GM19238 (cell line): ENCODE measurements at regions not wholly inside any gene's neighbourhood (a gene's known extent, or its start where the extent isn't known, plus 50 kb on each side); places are given as distances from the start of the nearest gene placed in this dataset.
"Not testable (repeated sequence)": the region's sequence is repeated elsewhere in the genome, so short reads cannot be mapped to it uniquely, and the experiment has no call there.

Source experiments
- DNase-seq: peaks from one replicate; pipeline ENCODE4 v3.0.0; 2011; ENCODE audit warnings: low spot score; ENCODE audit not compliant: insufficient read length

- no peak for DNase-seq
Observed at GRCh38 chr22:27307545-27308247, 493.9 kb downstream of the MN1 start.

GRCh38 chr22:27308513-27308912 lies 493.0 kb downstream of the MN1 start:
- DNase-seq = no peak

DNA sequence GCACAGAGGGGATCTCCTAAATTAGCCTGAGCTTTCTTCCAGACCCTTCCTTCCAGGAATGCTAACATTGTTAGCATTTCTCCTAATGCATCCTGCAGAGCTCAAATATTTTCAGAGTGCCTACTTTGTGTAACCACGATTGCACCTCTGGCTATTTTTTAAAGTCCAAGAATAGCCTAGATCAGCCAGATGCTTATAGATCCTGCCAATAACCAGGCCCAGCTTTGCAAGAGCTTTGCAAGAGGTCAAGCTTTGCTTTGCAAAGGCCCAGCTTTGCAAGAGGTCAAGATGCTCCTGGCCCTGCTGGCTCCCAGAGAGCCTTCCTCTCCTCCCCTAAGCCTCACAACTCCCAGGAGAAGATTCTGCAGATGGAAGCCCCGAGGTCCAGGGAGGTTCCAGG lies 491.9 kb downstream of the MN1 start:
- DNase-seq = no peak

GRCh38 chr22:27310966-27311697 lies 490.4 kb downstream of the MN1 start:
- no peak for DNase-seq

DNA sequence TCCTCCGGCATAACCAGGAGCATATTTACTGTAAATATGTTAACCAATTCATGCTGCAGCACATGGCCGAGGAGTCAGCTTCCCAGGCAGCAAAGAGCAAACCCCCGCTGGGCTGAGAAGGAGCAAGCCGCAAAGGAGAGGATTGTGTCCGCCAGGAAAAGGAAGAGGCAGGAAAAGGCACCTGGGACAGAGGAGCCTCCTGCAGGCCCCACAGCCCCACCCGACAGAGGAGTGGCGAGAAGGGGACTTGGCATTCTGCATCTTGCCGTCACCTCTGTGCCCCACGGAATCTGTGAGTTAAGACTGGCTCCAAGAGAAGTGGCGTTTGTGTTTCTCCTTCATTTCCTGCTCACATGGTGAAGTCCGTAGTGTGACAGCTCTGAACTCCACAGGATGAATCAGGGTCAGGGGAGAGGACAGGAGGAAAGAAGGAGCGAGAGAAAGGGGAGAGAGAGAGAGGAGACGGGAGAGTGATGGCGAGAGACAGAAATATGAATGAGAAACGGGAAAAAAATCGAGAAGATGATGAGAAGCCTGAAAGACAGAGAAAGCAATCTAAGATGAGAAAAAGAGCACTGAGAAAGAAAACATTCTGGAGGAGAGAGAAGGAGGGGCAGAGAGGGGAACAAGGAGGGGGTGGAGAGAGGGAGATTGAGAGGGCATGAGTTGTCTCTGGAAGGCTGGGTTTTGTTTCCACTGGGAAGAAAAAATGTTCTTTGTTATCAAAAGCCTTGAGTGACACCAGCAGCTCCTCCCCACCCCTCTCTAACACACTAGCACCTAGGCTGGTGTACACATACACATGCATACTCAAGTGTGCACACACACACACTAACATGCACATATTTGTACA lies 489.6 kb downstream of the MN1 start:
- no peak for DNase-seq

DNA sequence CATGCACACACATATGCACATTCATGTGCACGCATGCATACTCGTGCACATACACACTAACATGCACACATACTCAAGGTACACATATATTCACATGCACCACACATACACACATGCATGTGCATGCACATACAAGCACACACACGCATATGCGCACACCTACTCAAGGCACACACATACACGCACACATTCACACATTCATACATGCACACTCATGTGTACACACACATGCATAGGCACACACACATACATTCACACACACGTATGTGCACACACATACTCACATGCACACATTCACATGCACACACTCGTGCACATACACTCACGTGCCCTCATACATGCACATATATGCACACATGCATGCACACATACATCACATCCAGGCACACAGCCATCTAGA lies 489.0 kb downstream of the MN1 start:
- no peak for DNase-seq

DNA sequence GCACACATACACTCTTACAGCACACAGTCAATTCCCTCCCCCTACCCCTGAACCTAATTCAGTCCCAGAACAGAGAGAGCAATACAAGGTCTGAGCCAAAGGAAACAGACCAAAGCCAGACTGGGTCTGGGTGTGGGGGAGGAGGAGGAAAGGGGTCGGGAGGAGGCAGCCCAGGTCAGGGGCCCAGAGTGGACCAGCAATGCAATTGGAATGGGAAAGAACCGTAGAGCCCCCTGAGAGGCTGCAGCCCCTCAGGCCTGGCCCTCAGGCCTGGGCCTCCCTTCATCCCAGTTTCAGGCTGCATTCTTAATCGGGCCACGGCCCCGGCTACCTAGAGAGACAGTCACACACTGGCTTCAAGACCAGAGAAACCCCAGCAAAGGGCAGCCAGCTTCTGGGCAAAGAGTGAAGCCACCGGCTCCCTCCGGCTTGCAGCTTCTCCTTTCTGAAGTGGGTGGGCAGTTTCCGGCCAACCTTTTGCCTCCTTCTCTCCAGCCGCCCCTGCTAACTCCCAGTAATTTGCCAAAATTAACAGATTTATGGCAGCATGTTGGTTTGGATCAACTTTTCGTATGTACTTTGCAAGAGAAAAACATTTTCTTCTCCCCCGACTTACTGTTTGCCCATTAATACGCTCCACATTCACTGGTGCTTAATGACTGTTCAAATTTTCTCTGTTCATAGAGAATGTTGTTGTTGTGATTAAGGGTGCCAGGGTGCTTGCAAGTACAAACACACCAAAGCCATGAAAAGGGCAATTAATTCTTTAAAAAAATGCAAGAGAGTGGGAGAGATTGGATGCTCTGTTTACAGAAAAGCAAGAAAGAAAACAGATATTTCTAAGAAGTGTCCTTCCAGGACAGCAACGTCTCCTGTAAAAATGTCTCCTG lies 488.3 kb downstream of the MN1 start:
- DNase-seq = no peak

- no peak for DNase-seq
Observed at GRCh38 chr22:27314276-27314807, 487.2 kb downstream of the MN1 start.

- no peak for DNase-seq
Observed at GRCh38 chr22:27315833-27316232, 485.7 kb downstream of the MN1 start.

DNA sequence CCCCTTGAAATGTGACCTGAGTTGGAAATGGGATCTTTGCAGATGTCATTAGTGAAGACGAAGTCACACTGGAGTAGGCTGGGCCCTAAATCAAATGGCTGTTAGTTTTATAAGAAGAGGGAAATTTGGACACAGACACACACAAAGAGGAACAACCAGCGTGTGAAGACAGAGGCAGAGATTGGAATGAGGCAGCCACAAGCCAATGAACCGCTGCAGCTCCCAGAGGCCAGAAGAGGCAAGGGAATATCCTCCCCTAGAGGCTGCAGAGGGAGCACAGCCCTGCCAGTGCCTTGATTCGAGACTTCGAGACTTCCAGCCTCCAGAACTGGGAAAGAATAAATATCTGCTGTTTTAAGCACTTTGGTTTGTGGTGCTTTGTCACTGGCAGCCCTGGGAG lies 484.5 kb downstream of the MN1 start:
- DNase-seq = no peak

- DNase-seq = no peak
Observed at GRCh38 chr22:27317971-27318428, 483.6 kb downstream of the MN1 start.

- no peak for DNase-seq
Observed at GRCh38 chr22:27318516-27318915, 483.0 kb downstream of the MN1 start.

GRCh38 chr22:27323661-27324060 lies 477.9 kb downstream of the MN1 start:
- no peak for DNase-seq

GRCh38 chr22:27324908-27325307 lies 476.6 kb downstream of the MN1 start:
- not testable (repeated sequence) for DNase-seq

DNA sequence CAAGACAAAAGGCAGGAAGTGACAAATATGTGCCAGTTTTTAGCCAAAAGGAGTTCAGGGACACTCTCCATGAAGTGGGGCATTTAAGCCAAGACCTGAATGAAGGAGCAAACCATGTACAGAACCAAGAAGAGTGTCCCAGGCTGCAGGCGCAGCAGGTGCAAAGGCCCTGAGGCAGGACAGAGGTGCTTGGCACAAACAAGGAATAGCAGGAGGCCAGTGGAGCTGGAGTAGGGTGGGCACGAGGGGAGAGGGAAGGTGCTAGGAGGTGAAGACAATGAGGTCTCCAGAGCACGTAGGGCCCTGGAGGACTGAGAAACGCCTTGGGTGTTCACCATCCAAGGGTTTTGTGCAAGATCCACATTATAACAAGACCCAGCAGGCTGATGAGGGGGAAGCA lies 474.1 kb downstream of the MN1 start:
- no peak for DNase-seq

GRCh38 chr22:27327981-27328721 lies 473.4 kb downstream of the MN1 start:
- DNase-seq = no peak

DNA sequence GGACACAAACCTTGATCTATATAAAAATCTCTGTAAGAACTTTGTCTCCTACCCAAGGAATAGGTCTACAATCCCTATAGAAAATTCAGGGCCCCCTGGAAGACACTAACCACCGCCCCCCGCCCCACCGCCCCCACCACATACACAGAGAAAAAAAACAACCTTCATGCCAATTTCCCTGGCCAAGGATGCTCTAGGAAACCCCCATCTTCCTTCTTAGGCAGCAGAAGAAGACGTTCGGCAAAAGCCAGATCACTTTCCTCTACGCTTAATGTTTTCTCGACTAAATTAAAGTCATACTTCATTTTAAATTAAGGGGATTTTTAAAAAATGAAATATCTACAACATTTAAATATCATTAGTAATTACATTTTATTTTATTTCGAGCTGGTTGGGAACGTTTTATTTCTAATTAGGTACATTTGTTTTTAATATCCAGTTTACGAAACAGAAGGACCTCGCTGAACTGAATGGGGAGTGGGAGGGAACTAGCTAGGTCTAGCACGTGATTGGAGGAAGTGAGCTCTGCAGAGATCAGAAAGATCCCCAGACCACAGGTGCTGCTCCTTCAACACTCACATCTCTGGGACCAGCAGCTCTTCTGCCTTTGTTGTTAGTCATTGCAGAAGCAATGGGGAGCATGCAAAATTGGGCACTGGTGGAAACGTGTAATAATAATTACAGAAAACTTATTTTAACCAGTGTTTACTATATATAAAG lies 472.3 kb downstream of the MN1 start:
- DNase-seq = no peak

DNA sequence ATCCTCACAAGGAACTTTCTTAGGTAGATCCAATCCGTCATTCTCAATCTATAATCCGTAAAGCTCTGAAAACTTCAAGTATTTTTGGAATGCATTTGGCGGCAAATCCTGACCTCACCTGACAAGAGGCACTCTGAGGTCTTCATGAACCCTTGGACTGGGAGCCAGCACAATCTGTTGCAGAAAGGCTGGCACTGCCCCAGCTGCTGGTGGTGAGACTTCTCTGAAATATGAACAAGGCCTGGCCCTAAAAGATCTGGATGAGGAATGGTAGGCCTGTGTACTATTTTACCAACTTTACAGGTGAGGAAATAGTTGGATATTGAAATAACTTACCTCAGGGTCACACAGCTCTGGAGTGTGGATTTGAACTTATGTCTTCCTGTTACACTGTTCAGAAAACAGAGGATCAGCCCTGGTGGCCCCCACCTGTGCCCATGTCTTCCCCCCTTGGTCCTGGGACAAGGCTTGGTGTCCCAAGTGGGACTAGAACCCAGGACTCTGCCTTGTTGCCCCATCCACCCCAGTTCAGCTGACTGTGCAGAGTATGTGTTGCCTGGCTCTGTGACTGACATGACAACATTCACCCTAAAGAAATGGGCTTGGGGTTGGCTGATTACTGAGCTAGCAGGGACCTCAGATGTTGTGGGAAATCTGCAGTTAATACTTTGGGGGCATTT lies 471.4 kb downstream of the MN1 start:
- no peak for DNase-seq
